ENCODE measurements at regions not wholly inside any gene's neighbourhood (a gene's known extent, or its start where the extent isn't known, plus 50 kb on each side); places are given as distances from the start of the nearest gene placed in this dataset.

DNA sequence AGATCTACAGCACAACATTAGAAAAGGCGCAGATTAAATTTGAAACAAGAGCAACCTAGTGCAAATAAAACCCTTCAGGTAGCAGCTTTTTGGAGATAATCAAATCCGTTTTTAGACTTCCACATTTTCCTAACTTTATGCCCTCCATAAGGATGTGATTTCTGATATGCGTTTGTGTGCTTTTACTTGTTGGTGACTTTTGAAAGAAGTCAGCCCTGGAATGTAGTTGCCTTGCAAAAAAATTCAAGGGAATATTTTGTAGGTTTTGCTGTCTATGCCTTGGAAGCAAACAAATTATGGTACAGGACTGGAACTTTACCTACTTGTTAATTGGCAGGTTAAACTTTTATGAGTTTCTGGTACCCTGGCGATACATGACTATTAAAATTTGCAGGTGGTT is 86.7 kb upstream of the HDAC9 start:
- DNase-seq (ENCODE audit: low read depth), result no peak

DNA sequence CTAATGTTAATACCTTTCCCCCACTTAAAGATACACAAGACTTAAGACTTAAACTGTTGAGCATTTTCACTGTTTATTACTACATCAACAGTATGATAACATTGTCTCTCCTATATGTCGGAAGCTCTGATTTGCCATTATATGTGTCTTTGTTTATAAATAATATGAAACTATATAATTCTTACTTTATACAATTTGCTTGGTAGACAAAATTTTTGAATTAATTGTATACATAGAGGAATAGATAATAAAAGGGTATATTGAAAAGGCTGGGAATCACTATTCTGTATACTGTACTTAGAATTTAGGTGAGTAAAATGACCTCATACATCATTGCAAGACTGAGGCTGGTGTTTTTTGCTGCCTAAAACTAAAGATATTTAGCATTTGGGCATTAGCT is 82.1 kb upstream of the HDAC9 start:
- DNase-seq (ENCODE audit: low read depth), result no peak

DNA sequence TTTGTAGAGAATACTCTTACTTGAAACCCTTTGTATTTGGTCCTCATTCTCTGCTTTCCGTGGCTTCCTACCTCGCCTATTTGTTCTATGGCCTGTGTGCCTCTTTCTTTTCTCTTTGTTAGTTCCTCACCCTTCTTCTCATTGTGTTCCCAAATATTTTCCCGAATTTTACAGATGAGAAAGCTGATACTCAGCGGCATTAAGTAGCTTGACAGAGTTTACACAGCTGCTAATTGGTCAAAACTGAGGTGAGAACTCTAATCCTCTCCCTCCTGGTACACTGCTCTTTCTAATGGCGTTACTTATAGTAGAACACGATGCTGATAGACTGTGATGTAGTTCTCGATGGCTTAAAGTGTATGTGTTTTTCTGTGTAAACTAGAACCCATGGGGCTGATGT is 80.7 kb upstream of the HDAC9 start:
- no peak for DNase-seq (ENCODE audit: low read depth)

DNA sequence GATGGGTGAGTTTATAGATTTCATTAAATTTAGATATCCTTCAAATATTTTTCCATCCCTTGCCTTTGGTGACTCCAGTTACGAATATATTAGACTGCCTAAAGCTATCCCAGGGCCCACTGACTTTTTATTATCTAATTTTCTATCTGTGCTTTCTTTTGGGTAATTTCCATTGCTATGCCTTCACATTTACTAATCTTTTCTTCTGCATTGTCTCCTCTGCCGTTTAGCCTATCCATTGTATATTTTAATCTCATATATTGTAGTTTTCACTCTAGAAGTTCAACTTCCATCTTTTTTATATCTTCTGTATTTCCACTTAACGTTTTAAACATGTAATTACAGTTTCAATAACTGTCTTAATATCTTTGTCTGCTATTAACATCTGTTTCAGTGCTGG is 78.6 kb upstream of the HDAC9 start:
- DNase-seq (ENCODE audit: low read depth), result no peak

DNA sequence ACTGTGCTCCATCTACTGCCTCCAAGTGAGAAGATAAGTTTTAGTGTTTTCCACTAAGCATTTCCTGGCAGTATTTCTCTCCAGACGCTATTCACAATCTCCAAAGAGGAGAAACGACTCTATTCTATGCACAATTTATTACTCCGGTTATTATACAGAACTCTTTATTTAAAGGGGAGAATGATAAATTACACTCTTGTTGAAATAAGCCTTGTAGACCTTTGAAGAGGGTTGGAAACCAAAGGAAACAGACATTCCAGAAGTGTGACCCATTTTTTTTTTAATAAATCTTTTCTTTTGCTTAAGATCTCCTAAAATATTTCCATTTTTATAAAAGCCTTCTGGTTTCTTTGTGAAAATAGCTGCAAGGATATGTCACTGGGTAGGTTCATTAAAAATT is 76.1 kb upstream of the HDAC9 start:
- DNase-seq (ENCODE audit: low read depth), result no peak

DNA sequence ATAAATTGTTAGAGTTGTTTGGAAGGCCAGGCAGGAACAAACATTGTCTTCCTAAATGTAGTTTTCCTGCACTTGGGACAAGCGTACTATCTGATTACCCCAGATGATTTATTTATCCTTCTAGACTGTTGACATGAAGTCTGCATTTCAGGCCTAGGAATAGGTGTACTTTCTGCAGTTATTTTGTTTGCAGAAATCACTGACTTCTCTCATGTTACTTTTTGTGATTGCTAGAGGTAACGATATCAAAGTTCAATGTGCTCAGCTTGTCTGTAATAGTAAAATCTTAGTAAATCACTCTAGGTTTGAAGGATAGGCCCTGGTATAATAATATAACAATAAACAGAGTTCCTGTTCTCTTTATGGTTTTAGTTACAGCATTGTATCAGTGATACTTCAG is 75.4 kb upstream of the HDAC9 start:
- no peak for DNase-seq (ENCODE audit: low read depth)

DNA sequence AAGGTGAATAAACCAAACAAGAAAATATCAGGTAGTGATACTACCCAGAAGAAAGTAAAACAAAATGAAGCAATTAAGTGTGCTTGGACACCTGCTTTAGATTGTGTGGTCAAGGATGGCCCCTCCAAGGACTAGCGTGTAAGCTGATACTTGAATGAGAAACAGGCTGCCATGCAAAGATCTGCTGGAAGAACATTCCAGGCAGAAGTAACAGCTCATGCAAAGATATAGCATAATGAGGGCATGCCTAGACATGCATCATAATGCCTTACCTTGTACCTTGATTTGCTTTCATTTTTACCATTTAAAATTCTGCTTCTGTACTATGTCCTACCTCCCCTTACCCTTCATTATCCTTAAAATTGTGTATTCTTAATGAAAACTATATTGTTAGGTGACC is 74.8 kb upstream of the HDAC9 start:
- DNase-seq (ENCODE audit: low read depth), result peak; percentile 35

DNA sequence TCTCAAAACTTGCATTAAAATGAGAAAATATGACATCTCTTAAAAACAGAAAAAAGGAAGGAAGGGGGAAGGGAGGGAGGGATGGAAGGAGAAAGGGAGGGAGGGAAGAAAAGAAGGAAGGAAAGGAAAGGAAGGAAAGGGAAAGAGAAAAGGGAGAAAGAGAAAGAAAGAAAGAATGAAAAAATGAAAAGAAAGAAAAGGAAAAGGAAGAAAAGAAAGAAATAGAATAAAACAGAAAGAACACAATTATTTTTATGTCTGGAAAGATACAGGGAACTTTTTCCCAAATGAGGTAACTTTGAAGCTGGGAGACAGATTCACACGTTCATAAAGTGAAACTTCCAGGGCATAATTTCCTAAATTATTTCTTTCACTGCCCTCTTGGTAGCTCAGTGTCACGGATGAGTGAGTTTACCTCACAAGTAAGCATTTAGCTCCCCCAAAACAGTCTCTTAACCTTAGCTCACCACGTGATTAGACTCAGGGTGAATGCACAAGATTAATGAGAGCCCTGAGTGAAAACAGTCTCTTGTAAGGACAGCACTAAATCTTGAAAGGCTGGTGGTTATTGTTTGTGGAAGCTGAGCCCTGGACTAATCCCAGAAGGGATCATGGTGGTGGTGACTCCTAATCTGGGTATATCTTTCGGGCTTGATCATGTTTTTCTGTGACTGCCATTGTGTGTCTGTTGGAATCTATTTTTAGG is 74.1 kb upstream of the HDAC9 start:
- peak; percentile 15 for DNase-seq (ENCODE audit: low read depth)

DNA sequence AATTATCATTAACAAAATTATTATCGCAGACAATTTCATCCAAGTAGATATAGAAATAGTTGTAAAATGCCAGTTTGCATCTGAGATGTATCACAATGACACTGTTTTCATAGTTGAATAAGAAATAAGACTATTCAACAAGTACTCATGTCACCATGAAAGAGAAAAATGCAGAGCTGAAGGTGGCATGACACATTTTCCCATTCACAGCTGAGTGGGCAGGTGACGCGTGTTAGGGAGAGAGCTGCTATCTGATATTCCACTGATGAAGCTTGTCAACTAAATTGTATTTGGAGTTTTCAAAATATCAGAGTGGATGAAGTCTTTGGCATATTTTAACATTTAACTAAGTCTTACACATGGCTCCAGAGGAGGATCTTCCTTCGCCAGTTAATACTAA is 70.3 kb upstream of the HDAC9 start:
- no peak for DNase-seq (ENCODE audit: low read depth)

DNA sequence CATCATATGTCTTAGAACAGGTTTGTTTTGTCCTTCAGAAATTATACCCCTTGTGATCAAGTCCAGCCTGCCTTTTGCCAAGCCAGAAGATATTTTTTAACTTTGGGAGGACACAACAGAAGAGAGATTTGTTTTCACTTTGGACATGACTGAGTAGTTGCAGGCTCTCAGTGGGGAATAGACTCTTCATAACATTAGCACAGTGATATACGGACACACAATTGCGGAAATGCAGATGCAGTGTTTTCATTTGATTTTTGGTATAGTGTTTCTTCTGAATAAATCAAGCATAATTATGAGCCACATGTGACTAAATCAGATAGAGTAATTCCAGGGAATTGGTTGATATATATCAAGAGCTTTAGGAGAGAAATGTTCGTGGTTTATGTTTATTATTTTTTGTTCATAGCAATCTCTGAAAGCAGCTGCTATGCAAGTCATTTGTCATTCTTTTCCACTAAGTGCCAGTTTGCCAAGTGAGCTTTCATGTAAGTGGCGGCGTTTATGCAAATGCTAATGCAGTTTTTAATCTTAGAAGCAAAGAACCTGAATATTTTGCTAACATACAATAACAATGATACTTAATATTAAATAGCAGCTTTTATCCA is 69.6 kb upstream of the HDAC9 start:
- DNase-seq (ENCODE audit: low read depth), result peak; percentile 39

DNA sequence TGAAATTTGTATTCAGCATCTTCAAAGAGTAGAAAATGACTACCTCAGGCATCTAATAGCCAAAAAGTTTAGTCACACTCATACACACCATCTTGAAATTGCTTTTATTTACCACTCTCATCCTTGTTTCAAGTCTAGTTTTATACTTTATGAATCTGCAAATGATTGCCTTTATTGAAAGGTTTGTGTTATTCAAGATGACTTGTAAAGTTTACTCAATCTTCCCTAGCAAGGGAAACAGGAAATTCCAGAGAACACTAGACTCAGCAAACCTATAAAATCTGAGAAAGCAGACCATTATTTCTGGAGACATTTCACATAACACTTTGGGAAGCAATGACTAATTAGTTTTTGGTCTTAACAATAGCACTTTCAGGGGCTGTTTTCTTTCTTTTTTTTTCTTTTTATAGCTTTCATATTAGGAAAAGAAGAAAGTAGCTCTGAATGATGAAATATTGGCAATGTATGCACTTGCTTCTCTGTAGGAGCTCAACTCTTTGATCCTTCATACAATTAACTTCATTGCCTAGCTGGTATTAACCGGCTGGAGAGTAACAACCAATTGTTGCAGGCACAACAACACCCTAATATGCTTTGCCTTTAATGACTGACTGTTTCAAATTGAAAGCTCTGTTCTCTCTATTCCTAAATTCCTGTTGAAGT is 68.9 kb upstream of the HDAC9 start:
- DNase-seq (ENCODE audit: low read depth), result peak; percentile 85

DNA sequence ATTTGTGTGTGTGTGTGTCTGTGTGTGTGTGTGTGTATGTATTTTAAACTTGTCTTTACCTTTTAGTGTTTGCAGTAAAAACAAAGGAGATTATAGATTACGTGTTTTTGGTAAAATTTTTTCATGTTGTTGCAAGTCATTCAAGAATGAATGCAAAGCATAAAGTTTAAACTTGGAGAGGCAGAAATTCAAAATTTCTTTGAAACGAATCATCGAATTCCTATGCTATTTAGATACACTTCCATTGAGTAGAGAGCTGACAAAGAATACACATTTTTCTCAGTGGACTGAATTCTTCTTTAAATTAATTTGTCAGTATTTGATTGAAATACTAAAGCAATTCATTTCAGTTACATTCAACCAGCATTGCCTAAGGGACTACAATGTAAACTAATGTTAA is 66.0 kb upstream of the HDAC9 start:
- DNase-seq (ENCODE audit: low read depth), result peak; percentile 82

DNA sequence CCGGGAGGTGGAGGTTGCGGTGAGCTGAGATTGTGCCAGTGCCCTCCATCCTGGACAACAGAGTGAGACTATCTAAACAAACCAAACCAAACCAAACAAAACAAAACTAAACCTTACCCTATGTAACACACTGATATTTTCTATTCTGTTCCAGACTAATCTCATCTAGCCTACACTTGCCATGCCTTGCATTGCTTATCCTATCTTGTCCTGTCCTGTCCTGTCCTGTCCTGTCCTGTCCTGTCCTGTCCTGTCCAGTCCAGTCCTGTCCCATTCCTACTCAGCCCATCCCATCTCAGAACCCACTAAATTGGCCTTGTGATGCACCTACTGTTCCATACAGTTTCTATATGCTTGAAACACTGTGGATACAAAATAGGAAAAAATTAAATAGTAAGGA is 64.7 kb upstream of the HDAC9 start:
- no peak for DNase-seq (ENCODE audit: low read depth)

DNA sequence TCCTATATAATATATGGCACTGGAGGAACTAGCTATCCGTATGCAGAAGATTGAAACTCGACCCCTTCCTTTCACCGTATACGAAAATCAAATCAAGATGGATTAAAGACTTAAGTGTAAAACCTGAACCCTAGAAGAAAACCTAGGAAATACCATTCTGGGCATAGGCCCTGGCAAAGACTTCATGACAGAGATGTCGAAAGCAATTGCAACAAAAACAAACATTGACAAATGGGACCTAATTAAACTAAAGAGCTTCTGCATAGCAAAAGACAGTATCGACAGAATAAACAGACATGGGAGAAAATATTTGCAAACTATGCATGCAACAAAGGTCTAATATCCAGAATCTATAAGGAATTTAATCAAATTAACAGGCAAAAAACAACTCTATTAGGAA is 61.4 kb upstream of the HDAC9 start:
- no peak for DNase-seq (ENCODE audit: low read depth)

DNA sequence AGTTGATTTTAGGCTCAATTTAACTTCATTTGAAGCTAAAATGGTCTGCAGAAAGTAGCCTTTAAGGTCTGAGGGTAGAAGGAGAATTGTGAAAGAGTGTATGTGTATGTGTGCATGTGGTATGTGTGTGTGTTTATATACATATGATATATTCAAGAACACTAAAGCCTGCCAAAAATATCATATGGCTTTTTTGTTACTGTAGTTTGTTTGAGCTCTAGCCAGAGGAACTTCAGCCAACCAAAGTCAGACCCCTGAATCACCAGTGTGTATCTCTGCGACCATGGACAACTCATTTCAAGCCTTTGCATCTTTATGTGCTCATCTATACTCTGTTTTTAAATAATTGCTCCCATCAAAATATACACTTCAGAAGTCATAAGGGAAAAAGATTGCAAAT is 58.4 kb upstream of the HDAC9 start:
- no peak for DNase-seq (ENCODE audit: low read depth)

DNA sequence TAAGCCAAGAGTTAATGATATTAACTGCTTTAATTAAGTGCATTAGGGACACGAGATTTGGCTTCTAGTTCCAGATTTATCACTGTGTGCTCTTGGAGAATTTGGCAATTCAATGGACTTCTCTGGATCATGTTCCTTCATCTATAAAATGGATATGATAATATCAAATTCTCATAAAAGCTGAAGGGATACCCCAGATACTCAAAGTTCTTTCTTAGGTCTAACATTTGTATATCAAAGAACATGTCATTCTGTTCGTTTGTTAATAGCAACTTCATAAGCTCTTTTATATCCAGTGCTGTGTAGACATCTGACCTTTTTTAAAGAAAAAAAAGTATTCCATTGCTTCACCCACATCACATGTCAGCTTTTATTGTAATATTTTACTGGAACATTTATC is 54.6 kb upstream of the HDAC9 start:
- no peak for DNase-seq (ENCODE audit: low read depth)

DNA sequence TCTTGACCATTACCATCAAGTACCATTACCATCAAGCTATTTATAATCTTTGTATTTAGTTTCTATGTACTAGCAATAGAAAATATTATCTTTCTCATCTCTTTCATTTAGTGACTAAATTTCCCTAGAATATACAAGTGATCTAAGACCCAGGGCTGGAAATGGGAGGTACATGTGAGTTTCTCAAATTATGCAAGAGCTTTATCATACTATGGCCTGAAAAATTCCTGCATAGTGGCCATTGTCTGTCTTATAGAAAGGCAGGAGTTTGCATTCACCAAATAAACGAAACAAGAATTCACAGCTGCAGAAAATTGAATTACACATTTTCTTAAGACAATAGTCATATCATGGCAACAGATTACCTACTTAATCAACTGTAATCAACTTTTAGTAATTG is 50.7 kb upstream of the HDAC9 start:
- no peak for DNase-seq (ENCODE audit: low read depth)

DNA sequence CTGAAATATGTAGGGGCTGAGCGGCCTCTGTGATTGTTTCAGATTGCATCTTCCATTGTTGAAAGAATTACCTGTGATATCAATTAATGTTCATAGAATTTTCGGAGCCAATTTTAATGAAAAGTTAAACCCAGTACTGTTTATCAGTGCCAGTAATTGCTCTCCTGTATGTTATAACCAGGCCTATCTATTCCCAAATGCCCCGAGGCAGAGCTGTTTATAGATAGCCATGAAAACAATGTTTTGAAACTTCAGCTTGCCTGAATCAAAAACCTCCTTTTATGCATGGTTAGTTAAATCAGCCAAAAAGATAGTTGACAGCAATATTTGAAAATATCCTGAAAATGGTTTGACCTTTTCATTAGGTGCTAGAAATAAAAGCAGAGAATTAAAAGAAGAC is 50.1 kb upstream of the HDAC9 start:
- DNase-seq (ENCODE audit: low read depth), result peak; percentile 25

All from EH (cell line).